ENCODE measurements at regions not wholly inside any gene's neighbourhood (a gene's known extent, or its start where the extent isn't known, plus 50 kb on each side); places are given as distances from the start of the nearest gene placed in this dataset.

- DNase-seq (ENCODE audit: low read depth in 2 of 2), result no peak
These were observed 313.2 kb downstream of the PIK3C3 start for GRCh38 chr18:42268186-42268725.

- no peak for DNase-seq (ENCODE audit: low read depth in 2 of 2)
These were observed 313.8 kb downstream of the PIK3C3 start for GRCh38 chr18:42268798-42269197.

GRCh38 chr18:42271647-42272414 is 316.8 kb downstream of the PIK3C3 start:
- no peak for DNase-seq (ENCODE audit: low read depth in 2 of 2)

- DNase-seq (ENCODE audit: low read depth in 2 of 2), result no peak
These were observed 319.6 kb downstream of the PIK3C3 start for GRCh38 chr18:42274488-42275137.

- no peak for DNase-seq (ENCODE audit: low read depth in 2 of 2)
These were observed 320.1 kb downstream of the PIK3C3 start for GRCh38 chr18:42275138-42275535.

- DNase-seq (ENCODE audit: low read depth in 2 of 2), result no peak
These were observed 321.1 kb downstream of the PIK3C3 start for GRCh38 chr18:42275949-42276730.

GRCh38 chr18:42281124-42281523 is 326.1 kb downstream of the PIK3C3 start:
- no peak for DNase-seq (ENCODE audit: low read depth in 2 of 2)

- DNase-seq (ENCODE audit: low read depth in 2 of 2), result no peak
These were observed 326.8 kb downstream of the PIK3C3 start for GRCh38 chr18:42281851-42282250.

- DNase-seq (ENCODE audit: low read depth in 2 of 2), result no peak
These were observed 332.0 kb downstream of the PIK3C3 start for GRCh38 chr18:42287047-42287446.

- no peak for DNase-seq (ENCODE audit: low read depth in 2 of 2)
These were observed 333.1 kb downstream of the PIK3C3 start for GRCh38 chr18:42288129-42288528.

GRCh38 chr18:42289526-42289925 is 334.5 kb downstream of the PIK3C3 start:
- DNase-seq (ENCODE audit: low read depth in 2 of 2), result no peak

- no peak for DNase-seq (ENCODE audit: low read depth in 2 of 2)
These were observed 335.6 kb downstream of the PIK3C3 start for GRCh38 chr18:42290318-42291307.

- DNase-seq (ENCODE audit: low read depth in 2 of 2), result no peak
These were observed 337.6 kb downstream of the PIK3C3 start for GRCh38 chr18:42292654-42293053.

- no peak for DNase-seq (ENCODE audit: low read depth in 2 of 2)
These were observed 341.2 kb downstream of the PIK3C3 start for GRCh38 chr18:42296192-42296591.

- no peak for DNase-seq (ENCODE audit: low read depth in 2 of 2)
These were observed 341.7 kb downstream of the PIK3C3 start for GRCh38 chr18:42296723-42297122.

GRCh38 chr18:42298759-42299675 is 344.0 kb downstream of the PIK3C3 start:
- peak in 1 of 2 donors; percentile 11 for DNase-seq (ENCODE audit: low read depth in 2 of 2)

- no peak for DNase-seq (ENCODE audit: low read depth in 2 of 2)
These were observed 351.0 kb downstream of the PIK3C3 start for GRCh38 chr18:42305869-42306593.

- no peak for DNase-seq (ENCODE audit: low read depth in 2 of 2)
These were observed 351.6 kb downstream of the PIK3C3 start for GRCh38 chr18:42306594-42306980.

GRCh38 chr18:42310956-42311355 is 355.9 kb downstream of the PIK3C3 start:
- DNase-seq (ENCODE audit: low read depth in 2 of 2), result no peak
